Parathyroid adenoma (tissue), 2 donors: ENCODE measurements at regions not wholly inside any gene's neighbourhood (a gene's known extent, or its start where the extent isn't known, plus 50 kb on each side); places are given as distances from the start of the nearest gene placed in this dataset.

Experiments used
- H2AFZ ChIP-seq: fragments of 300-600 bp; sonication (generic); one replicate; pipeline ENCODE4 v1.7.0; 2017; ENCODE audit warnings: antibody characterized with exemption, mild to moderate bottlenecking
- H3K27ac ChIP-seq: fragments of 300-600 bp; sonication (generic); one replicate; pipeline ENCODE4 v1.7.0; 2017
- H3K27me3 ChIP-seq: fragments of 300-600 bp; sonication (generic); one replicate; pipeline ENCODE4 v1.7.0; 2017; ENCODE audit warnings: low read length; ENCODE audit not compliant: control insufficient read depth, insufficient read depth
- H3K36me3 ChIP-seq: fragments of 300-600 bp; sonication (generic); one replicate; pipeline ENCODE4 v1.7.0; 2017; ENCODE audit warnings: low read length; ENCODE audit not compliant: control insufficient read depth, insufficient read depth
- H3K4me1 ChIP-seq: fragments of 300-600 bp; sonication (generic); one replicate; pipeline ENCODE4 v1.7.0; 2017; ENCODE audit warnings: control low read depth
- H3K4me2 ChIP-seq: fragments of 300-600 bp; sonication (generic); one replicate; pipeline ENCODE4 v1.7.0; 2017; ENCODE audit warnings: low read length
- H3K4me3 ChIP-seq: fragments of 300-600 bp; sonication (generic); one replicate; pipeline ENCODE4 v1.7.0; 2017; ENCODE audit warnings: low read depth, low read length
- H3K79me2 ChIP-seq: fragments of 300-600 bp; sonication (generic); one replicate; pipeline ENCODE4 v1.7.0; 2017; ENCODE audit warnings: control low read depth
- H3K9ac ChIP-seq: fragments of 300-600 bp; sonication (generic); one replicate; pipeline ENCODE4 v1.7.0; 2017; ENCODE audit warnings: mild to moderate bottlenecking
- H3K9me3 ChIP-seq: fragments of 300-600 bp; sonication (generic); one replicate; pipeline ENCODE4 v1.7.0; 2017; ENCODE audit warnings: low read length; ENCODE audit not compliant: control insufficient read depth
- TF ChIP-seq, protein P1 (sequence below): fragments of 300-600 bp; sonication (generic); IDR thresholded peaks from one replicate; pipeline ENCODE4 v1.7.0; 2017; ENCODE audit warnings: antibody characterized with exemption, mild to moderate bottlenecking
- donor health status: primary hyperparathyroidism.

DNA sequence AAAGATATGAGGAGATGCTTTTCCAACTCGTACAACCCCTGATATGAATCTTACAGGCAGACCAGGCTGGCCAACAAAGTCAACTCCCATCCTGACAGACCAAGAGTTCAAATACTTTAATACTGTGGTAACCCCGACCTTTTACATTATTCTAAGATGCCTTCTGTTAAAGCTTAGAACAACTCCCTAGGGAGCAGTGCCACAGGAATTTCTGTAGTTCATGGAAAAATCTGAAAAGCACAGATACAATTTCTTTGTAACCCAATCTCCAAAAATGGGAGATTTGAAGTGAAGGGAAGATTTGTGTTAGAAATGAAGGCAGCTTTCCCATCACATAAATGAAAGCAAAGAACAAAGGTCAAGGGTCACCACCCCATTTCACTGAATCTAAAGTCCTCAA is 151.3 kb upstream of the BEND6 start:
- Histone ChIP-seq H3K27ac (no peak overlapping the region), H3K79me2 (no peaks in the 10 kb centered on the region), H3K9ac (no peak overlapping the region), H3K4me1 (no peaks in the 10 kb centered on the region), H3K4me3 (no peak overlapping the region), H3K36me3 (no peaks in the 10 kb centered on the region), H3K4me2 (no peak overlapping the region), H3K27me3 (no peaks in the 10 kb centered on the region), H2AFZ (no peak overlapping the region), H3K9me3 (no peaks in the 10 kb centered on the region)
- TF ChIP-seq, protein P1, sequence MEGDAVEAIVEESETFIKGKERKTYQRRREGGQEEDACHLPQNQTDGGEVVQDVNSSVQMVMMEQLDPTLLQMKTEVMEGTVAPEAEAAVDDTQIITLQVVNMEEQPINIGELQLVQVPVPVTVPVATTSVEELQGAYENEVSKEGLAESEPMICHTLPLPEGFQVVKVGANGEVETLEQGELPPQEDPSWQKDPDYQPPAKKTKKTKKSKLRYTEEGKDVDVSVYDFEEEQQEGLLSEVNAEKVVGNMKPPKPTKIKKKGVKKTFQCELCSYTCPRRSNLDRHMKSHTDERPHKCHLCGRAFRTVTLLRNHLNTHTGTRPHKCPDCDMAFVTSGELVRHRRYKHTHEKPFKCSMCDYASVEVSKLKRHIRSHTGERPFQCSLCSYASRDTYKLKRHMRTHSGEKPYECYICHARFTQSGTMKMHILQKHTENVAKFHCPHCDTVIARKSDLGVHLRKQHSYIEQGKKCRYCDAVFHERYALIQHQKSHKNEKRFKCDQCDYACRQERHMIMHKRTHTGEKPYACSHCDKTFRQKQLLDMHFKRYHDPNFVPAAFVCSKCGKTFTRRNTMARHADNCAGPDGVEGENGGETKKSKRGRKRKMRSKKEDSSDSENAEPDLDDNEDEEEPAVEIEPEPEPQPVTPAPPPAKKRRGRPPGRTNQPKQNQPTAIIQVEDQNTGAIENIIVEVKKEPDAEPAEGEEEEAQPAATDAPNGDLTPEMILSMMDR: no peak

DNA sequence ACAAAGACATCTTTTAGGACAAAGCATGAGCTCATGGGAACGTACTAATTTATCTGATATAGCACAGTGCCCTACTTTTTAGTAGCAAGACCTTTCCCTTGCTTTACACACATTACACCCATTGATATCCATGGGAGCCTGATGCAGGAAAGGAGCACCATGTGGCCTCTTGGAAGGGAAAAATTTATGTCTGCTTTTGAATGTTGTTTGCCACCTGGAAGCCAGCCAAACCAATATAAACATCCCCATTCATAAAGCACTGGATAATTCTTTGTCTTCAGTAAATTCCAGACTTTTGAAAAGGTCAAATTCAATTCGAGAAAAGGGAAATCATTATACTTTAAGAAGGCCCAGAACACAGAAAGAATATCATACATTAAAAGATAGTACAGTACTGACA is 152.3 kb upstream of the BEND6 start:
- no peak overlapping the region for H3K27ac ChIP-seq
- H3K4me1 ChIP-seq: no peaks in the 10 kb centered on the region

DNA sequence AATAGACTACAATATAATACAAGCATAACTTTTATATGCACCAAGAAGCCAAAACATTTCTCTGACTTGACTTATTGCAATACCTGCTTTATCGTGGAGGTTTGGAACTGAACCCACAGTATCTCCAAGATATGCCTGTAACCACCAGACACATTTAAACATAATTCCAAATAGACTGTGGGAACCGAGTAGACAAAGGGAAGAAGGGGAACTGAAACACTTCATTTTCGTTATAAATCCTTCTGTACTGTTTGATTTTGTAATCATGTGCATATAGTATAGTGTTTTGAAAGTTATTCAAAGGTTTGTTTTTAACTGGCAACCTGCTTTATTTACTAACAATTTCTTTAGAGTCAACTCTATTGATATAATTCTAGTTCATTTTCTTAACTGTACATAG is 154.9 kb upstream of the BEND6 start:
- H2AFZ ChIP-seq: no peak overlapping the region
- no peak overlapping the region for H3K27ac ChIP-seq
- H3K79me2 ChIP-seq: no peaks in the 10 kb centered on the region
- no peaks in the 10 kb centered on the region for H3K9me3 ChIP-seq
- H3K9ac ChIP-seq: no peak overlapping the region
- H3K36me3 ChIP-seq: no peaks in the 10 kb centered on the region
- no peaks in the 10 kb centered on the region for H3K4me1 ChIP-seq
- H3K4me2 ChIP-seq: no peak overlapping the region
- H3K27me3 ChIP-seq: no peaks in the 10 kb centered on the region
- no peak overlapping the region for H3K4me3 ChIP-seq
- TF ChIP-seq, protein P1: no peak

More for the DNA sequence above, 152.3 kb upstream of the BEND6 start:
- Histone ChIP-seq H3K9ac (no peak overlapping the region), H3K4me3 (no peak overlapping the region), H3K36me3 (no peaks in the 10 kb centered on the region), H3K4me2 (no peak overlapping the region), H3K79me2 (no peaks in the 10 kb centered on the region), H3K27me3 (no peaks in the 10 kb centered on the region), H3K9me3 (no peaks in the 10 kb centered on the region), H2AFZ (no peak overlapping the region)
- TF ChIP-seq, protein P1: no peak

DNA sequence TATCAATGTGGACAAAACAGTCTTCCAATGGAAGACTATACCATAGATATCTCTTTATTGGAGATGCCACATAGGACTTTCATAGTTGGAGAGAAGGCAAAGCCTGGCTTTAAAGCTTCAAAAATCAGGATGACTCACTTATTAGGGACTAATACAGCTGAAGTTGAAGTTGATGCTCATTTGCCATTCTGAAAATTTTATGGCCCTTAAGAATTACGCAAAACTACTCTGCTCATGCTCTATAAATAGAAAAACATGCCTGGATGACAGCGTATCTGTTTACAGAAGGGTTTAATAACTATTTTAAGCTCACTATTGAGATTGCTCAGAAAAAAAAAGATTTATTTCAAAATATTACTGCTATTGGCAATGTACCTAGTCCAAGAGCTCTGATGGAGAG is 155.5 kb upstream of the DST start:
- TF ChIP-seq, protein P1: no peak
- H3K36me3 ChIP-seq: no peaks in the 10 kb centered on the region
- H3K79me2 ChIP-seq: no peaks in the 10 kb centered on the region
- no peak overlapping the region for H2AFZ ChIP-seq
- H3K27me3 ChIP-seq: no peaks in the 10 kb centered on the region
- H3K27ac ChIP-seq: no peak overlapping the region
- no peaks in the 10 kb centered on the region for H3K9me3 ChIP-seq
- no peak overlapping the region for H3K4me3 ChIP-seq
- no peaks in the 10 kb centered on the region for H3K4me1 ChIP-seq
- H3K4me2 ChIP-seq: no peak overlapping the region
- no peak overlapping the region for H3K9ac ChIP-seq

DNA sequence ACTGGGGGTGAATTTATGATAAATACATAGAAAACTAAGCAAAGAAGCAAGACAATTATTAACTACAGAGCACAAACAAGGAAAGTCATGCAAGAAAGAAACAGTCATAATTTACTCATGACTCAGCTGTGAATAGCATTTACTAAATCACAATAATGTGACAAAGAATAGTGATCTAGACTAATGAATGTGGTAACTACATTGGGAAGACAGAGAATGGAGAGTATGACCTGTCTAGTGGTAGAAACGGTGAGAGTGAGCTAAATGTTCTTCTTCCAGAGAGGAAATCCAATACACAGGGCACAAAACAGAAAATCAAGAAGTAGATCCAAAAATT is 153.5 kb upstream of the DST start:
- peaks cover 2% of the 10 kb centered on the region for H3K79me2 ChIP-seq
- H2AFZ ChIP-seq: no peak overlapping the region
- TF ChIP-seq, protein P1: no peak
- H3K27ac ChIP-seq: no peak overlapping the region
- H3K4me2 ChIP-seq: no peak overlapping the region
- no peak overlapping the region for H3K9ac ChIP-seq
- H3K4me1 ChIP-seq: no peaks in the 10 kb centered on the region
- no peaks in the 10 kb centered on the region for H3K36me3 ChIP-seq
- H3K27me3 ChIP-seq: no peaks in the 10 kb centered on the region
- H3K9me3 ChIP-seq: no peaks in the 10 kb centered on the region
- no peak overlapping the region for H3K4me3 ChIP-seq
